ENCODE measurements at regions not wholly inside any gene's neighbourhood (a gene's known extent, or its start where the extent isn't known, plus 50 kb on each side); places are given as distances from the start of the nearest gene placed in this dataset.

GRCh38 chr2:198861080-198861479 lies 596.7 kb downstream of the SATB2 start:
- Histone ChIP-seq H3K36me3 (ENCODE audit: control insufficient read depth, insufficient read depth, low read length) (no peaks in the 10 kb centered on the region), H2AFZ (ENCODE audit: low read depth, low read length) (no peak overlapping the region), H3K9me3 (replicated peaks; ENCODE audit: control insufficient read depth, insufficient read depth, low read depth, low read length) (no peaks in the 10 kb centered on the region), H3K79me2 (ENCODE audit: control insufficient read depth, insufficient read depth, low read length) (no peaks in the 10 kb centered on the region), H3K27ac (ENCODE audit: extremely low read depth, low read depth, low read length) (no peak overlapping the region), H4K20me1 (replicated peaks; ENCODE audit: control insufficient read depth, insufficient read depth, low read length) (no peaks in the 10 kb centered on the region), H3K9me1 (ENCODE audit: control insufficient read depth, insufficient read depth, low read length) (no peaks in the 10 kb centered on the region), H3K4me3 (no peak overlapping the region), H3K4me1 (replicated peaks in 1 of 2; ENCODE audit: control insufficient read depth in 2 of 2, insufficient read depth in 2 of 2, low read length in 2 of 2) (no peaks in the 10 kb centered on the region), H3K4me2 (ENCODE audit: insufficient read depth, low read length) (no peak overlapping the region), H3K27me3 (ENCODE audit: control insufficient read depth in 2 of 2, insufficient read depth in 2 of 2, low read length in 2 of 2) (no peaks in the 10 kb centered on the region), H3K9ac (ENCODE audit: insufficient read depth in 1 of 2, low read depth in 2 of 2, low read length in 2 of 2) (no peak overlapping the region)
- DNase-seq (ENCODE audit: extremely low read depth in 1 of 4, low spot score in 3 of 4) (no peak), FAIRE-seq (no peak), ATAC-seq (no peak)
- in situ Hi-C loops (cut with MboI) (no loop called here), intact Hi-C loops (cut with micrococcal nuclease) (no loop called here)
- 0% methylated on average over 2 of the region's 2 CpGs for WGBS (ENCODE audit: insufficient coverage, low coverage, missing lambda C conversion rate)
- TF ChIP-seq FOXM1 (IDR thresholded peaks at IDR 0.05; ENCODE audit: low read depth) (no peak), FOXM1 (CRISPR knock-in tag; IDR thresholded peaks at IDR 0.05; ENCODE audit: low read depth) (no peak)
- CTCF ChIA-PET (ENCODE audit: low intra/inter-chr PET ratio) = no interaction called here
- BruUV-seq (replicated peaks) = no TSS peak
- POLR2A ChIA-PET = no interaction called here

- Histone ChIP-seq H3K9me1 (ENCODE audit: control insufficient read depth, insufficient read depth, low read length) (no peaks in the 10 kb centered on the region), H3K4me3 (no peak overlapping the region), H3K79me2 (ENCODE audit: control insufficient read depth, insufficient read depth, low read length) (no peaks in the 10 kb centered on the region), H3K4me1 (replicated peaks in 1 of 2; ENCODE audit: control insufficient read depth in 2 of 2, insufficient read depth in 2 of 2, low read length in 2 of 2) (no peaks in the 10 kb centered on the region), H3K4me2 (ENCODE audit: insufficient read depth, low read length) (no peak overlapping the region), H3K27me3 (ENCODE audit: control insufficient read depth in 2 of 2, insufficient read depth in 2 of 2, low read length in 2 of 2) (no peaks in the 10 kb centered on the region), H3K9me3 (replicated peaks; ENCODE audit: control insufficient read depth, insufficient read depth, low read depth, low read length) (no peaks in the 10 kb centered on the region), H4K20me1 (replicated peaks; ENCODE audit: control insufficient read depth, insufficient read depth, low read length) (no peaks in the 10 kb centered on the region), H2AFZ (ENCODE audit: low read depth, low read length) (no peak overlapping the region), H3K9ac (ENCODE audit: insufficient read depth in 1 of 2, low read depth in 2 of 2, low read length in 2 of 2) (no peak overlapping the region), H3K27ac (ENCODE audit: extremely low read depth, low read depth, low read length) (no peak overlapping the region), H3K36me3 (ENCODE audit: control insufficient read depth, insufficient read depth, low read length) (no peaks in the 10 kb centered on the region)
- in situ Hi-C loops (cut with MboI) (no loop called here), intact Hi-C loops (cut with micrococcal nuclease) (no loop called here)
- FAIRE-seq (no peak), DNase-seq (ENCODE audit: extremely low read depth in 1 of 4, low spot score in 3 of 4) (no peak), ATAC-seq (no peak)
- WGBS (ENCODE audit: insufficient coverage, low coverage, missing lambda C conversion rate) = 0% methylated on average over 1 of the region's 1 CpG
- CTCF ChIA-PET (ENCODE audit: low intra/inter-chr PET ratio) = no interaction called here
- BruUV-seq (replicated peaks) = no TSS peak
- POLR2A ChIA-PET = no interaction called here
- TF ChIP-seq NKRF (IDR thresholded peaks at IDR 0.05; ENCODE audit: borderline replicate concordance) (no peak), ETS1 (conservative IDR thresholded peaks at IDR 0.05; ENCODE audit: control insufficient read depth, low read depth, low read length) (no peak), CBX2 (IDR thresholded peaks at IDR 0.05; ENCODE audit: insufficient read depth, low read length, poor library complexity, severe bottlenecking) (no peak), POLR3G (IDR thresholded peaks at IDR 0.05; ENCODE audit: extremely low read depth, insufficient read length, insufficient replicate concordance) (no peak), TEAD1 (CRISPR knock-in tag; IDR thresholded peaks at IDR 0.05) (no peak), STAG1 (CRISPR knock-in tag; IDR thresholded peaks at IDR 0.05; ENCODE audit: borderline replicate concordance) (no peak), SAFB2 (IDR thresholded peaks at IDR 0.05; ENCODE audit: borderline replicate concordance, low read depth, low read length, severe bottlenecking) (no peak), ZNF584 (CRISPR knock-in tag; IDR thresholded peaks at IDR 0.05; ENCODE audit: low read depth) (no peak), U2AF1 (optimal IDR thresholded peaks at IDR 0.05; ENCODE audit: low read depth, low read length) (no peak), POU5F1 (IDR thresholded peaks at IDR 0.05; ENCODE audit: borderline replicate concordance, low read depth, low read length, partially characterized antibody) (no peak)
Observed at GRCh38 chr2:198857246-198857645, 600.5 kb downstream of the SATB2 start.
